HG02610 (cell line): ENCODE measurements at regions not wholly inside any gene's neighbourhood (a gene's known extent, or its start where the extent isn't known, plus 50 kb on each side); places are given as distances from the start of the nearest gene placed in this dataset.

Experiments
- ATAC-seq: cut with Tn5 transposase; IDR thresholded peaks from one replicate; pipeline ENCODE4 v1.9.1; 2021; ENCODE audit warnings: mild to moderate bottlenecking, moderate library complexity; ENCODE audit not compliant: unreplicated experiment

DNA sequence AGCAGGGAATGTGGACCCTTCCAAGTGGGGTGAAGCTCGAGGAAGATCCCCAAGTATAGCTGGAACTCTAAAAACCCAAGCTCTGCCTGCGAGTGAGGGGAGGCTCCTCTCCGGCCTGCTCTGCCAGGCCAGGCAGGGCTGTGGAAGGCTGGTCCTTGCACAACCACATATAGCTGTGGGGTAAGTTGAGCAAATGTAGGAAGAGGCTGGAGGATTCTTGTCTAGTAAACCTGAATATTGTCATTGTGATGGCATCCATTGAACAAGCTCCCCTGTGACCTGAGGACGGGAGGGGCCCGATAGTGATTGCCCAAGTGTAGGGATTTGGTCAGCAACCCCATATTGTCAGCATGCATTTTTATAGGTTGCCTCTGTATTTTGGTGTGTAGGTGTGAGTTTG, 103.0 kb downstream of the ACKR3 start:
- no peak for ATAC-seq

GRCh38 chr2:236673126-236673822, 103.6 kb downstream of the ACKR3 start:
- no peak for ATAC-seq

- no peak for ATAC-seq
Measured at GRCh38 chr2:236673823-236674185, 104.2 kb downstream of the ACKR3 start.

DNA sequence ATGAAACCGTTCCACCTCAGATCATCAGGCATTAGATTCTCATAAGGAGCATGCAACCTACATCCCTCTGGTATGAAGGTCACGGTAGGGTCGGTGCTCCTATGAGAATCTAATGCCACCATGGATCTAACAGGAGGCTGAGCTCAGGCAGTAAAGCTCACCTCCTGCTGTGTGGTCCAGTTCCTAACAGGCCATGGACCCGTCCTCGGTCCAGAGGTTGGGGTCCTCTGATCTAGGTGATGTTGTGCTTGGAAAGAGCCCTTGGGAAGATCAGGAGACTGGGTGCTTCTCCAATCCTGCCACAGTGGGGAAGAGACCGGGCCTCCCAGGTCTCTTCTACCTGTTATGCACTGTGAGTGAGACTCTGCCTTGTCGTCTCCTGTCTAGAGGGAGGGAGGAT, 104.6 kb downstream of the ACKR3 start:
- no peak for ATAC-seq

DNA sequence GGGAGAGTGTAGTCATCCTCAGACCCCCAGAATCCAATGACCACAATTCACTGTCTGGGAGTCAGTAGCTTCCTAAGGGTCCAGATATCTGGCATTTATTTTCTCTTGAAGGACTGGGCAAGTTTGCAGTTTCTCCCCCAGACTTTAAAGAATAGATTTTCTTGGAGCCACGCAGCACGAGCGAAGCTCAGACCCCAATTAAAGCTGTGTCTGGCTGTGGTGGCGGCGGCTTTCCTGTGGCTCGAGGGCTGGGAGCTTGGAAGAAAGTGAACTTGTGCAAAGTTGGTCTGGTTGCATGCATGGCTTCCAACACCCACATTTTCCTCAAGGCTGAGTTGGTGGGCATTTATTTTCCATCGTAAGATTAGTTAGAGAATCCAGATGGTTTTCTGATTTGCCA, 105.0 kb downstream of the ACKR3 start:
- no peak for ATAC-seq

DNA sequence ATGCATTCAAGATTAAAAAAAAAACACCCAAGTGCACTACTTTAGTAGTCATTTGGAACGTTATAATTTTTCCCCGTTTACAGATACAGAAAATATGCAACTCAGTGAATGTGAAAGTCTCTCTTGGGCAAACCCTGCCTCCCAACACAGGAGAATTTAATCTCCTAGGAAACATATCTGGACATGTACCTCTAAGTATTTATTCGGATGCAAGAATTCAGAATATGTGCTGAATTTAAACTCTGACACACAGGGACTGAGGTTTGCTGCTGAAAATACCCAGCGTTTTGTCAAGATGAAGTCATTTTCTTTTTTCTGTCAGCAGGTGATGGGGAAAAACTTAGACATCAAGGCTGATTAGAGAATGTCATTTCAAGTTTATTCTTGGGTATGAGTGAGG, 105.4 kb downstream of the ACKR3 start:
- ATAC-seq, result no peak

- ATAC-seq, result no peak
Measured at GRCh38 chr2:236675526-236675925, 105.9 kb downstream of the ACKR3 start.

- ATAC-seq, result no peak
Measured at GRCh38 chr2:236676136-236676873, 106.7 kb downstream of the ACKR3 start.

GRCh38 chr2:236677368-236677767, 107.7 kb downstream of the ACKR3 start:
- no peak for ATAC-seq

DNA sequence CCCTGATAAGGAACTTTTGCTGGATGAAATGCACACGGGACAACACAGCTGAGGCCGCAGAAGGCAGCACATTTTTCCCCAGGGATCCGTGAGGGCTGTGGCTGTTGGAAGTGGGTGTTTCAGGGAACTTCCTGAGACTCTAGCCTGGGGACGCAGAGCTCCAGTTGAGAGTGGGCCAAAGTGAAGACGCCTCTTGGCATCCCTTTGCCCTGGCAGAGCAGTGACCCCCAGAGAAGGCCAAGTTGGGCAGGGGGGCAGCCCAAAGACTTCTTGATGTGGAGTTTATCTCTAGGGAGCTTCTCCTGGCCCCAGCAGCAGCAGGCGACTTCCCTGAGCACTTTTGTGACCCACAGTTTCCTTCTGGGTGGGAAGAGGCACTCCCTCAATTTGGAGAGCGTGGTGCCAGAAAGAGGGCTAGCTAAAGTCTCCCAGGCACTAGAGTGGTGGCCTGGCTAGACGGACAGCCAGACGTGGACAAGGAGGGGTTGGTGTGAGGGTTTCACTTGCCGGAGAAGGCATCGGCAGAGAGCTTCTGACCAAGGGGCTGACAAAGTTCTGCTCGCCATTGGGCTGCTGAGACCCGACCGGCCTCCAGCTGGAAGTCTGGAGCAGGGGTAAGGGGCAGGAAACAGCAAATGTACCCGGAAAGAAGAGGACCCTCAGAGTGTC, 108.8 kb downstream of the ACKR3 start:
- ATAC-seq, result no peak

- ATAC-seq, result no peak
Measured at GRCh38 chr2:236679884-236680860, 110.5 kb downstream of the ACKR3 start.

DNA sequence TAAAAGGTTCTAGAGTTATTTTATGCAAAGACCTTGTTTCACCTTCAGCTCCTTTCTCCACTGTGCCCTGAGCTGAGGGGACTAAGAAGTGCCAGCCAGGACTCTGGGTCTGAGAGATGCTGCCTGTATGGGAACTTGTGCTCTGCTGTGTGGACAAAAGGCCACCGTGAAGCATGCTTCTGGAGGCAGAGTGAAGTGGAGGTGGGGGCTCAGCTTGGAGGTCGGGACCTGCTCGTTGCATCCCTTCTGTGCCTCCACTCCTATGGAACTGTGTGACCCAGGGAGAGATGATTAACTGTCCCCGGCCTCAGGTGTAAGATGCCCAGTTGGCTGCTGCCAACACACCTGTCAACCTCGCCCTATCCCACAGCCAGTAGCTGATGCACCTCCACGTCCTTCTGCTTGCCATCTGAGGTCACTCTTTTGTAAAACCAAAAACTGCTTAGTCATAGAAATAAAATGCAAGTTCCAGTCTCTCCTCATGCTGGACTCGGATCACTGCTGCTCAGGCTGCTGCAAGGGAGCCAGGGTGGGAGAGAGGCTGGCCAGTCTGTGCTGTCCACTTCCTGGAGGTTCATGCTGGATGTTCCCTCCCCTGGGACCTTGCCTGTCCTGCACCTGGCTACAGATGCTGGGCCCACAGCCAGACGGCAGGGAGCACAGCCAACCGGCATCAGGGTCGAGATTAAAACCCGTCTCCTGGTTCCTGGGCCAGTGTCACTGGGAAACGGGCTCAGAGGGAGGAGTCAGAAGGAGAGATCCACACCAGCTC, 113.2 kb downstream of the ACKR3 start:
- no peak for ATAC-seq

DNA sequence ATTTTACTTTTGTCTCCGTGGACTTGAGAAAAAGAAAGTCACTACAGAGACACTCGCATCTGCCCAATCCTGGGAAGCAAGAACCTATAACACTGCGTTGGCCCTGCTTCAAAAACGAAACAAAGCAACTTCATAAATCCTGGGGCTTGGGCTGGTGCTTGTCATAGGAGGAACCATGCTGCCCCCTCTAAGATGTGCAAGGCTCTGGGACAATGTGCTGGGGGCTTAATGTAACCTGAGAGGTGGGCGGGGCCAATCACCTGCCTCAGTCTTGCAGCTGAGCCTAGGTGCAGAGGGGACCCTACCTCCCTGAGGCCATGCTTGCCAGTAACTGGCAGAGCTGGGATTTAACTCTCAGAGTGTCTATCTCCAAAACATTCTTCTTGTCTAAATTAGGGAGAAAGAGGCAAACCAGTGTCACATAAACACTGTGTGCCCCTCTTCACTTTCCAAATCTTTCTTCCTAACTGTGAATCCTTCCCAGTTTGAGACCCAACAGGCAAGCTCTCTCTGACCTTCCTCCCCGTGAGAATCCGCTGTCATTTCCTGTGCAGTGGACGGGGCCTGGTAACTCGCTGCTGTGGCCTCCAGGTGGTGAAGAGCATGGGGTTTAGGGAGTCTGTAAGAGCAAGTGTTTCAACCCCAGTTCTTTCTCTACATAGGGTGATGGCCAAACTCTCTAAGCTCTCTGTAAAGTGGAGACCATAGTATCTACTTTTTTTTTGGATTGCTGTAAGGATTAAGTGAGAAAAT, 115.1 kb downstream of the ACKR3 start:
- no peak for ATAC-seq

DNA sequence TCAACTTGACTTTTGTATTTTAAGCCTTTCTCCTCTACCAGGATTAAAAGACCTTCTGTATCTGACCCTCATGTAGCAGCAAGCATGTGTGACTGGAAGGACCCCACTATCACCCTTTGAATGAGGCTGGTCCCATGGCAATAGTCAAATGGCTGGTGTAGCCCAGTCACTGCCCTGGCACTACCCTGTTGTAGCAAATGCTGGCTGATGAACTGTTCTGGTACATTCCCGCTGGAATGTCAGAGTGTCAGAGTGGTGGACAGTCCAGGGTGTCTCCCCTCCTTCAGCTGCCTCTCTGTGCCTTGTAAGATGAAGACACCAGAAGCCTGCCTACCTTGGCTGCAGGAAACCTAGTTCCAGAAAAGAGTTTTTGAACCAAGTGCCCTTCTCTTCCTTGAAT, 115.7 kb downstream of the ACKR3 start:
- ATAC-seq, result no peak

- ATAC-seq, result no peak
Measured at GRCh38 chr2:236685979-236686520, 116.4 kb downstream of the ACKR3 start.

DNA sequence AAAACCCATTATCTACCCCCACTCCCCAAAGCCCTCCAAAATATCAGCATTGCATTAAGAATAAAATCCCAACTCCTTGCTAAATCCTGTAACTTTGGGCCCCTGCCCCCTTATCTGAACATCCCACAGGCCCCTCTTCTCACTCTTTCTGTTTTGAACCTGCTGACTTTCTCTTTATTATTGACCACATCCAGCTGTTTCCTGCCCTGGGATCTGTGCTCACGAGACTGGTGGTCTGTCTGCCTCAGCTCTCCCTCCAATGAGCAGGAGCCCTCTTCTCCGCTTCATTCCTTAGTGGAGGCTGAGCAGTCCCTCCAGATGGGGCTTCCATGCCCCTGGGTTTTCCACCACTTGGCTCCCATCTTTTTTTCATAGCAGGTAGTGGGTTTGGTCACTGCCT, 116.9 kb downstream of the ACKR3 start:
- ATAC-seq, result no peak

DNA sequence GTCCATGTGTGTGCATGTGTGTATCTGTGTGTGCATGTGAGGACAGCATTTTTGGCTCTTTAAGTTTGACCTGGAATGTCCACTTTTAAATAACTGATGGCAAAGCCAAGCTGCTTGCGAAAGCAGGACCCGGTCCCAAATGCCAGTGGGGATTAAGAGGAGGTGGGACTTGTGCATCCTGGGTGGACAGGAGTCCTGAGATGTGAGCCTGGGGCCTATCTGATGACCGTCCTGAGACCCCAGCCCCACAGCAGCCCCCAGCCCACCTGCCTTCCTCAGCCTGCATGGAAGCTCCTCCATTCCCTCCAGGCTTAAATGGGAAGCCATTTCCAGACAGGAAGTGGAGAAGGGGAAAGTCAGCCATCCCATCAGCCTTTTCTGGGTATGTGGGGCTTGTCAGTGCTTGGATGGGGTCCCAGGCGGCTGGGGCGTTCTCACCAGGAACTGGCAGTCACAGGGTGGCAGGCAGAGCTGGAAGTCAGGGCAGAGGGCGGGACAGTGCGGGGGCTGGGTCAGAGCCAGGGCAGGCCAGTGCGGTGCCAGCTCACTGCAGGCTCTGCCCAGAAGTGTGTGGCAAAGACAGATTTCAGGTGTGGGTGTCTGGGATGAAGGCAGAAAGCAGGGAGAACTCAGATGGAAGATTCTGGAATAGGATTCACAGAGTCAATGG, 117.8 kb downstream of the ACKR3 start:
- no peak for ATAC-seq

GRCh38 chr2:236688157-236688556, 118.5 kb downstream of the ACKR3 start:
- no peak for ATAC-seq
